GM12878 (cell line): ENCODE measurements at regions not wholly inside any gene's neighbourhood (a gene's known extent, or its start where the extent isn't known, plus 50 kb on each side); places are given as distances from the start of the nearest gene placed in this dataset.

ENCODE experiments used
- ATAC-seq: fragments of 200-7000 bp; cut with Tn5 transposase; 3 replicates; pipeline ENCODE4 v1.9.1; 2020; ENCODE audit warnings: mild to moderate bottlenecking, moderate library complexity
- BruUV-seq: library from RNA; stranded (reverse); fragments of 400-500 nt; replicated peaks from 2 replicates; lab custom pipeline; 2021; lab: Mats Ljungman, UMichigan
- CTCF ChIA-PET: fragments of 300-600 bp; sonication (Branson Sonifier 250); formaldehyde crosslinking; extraction: SDS; loops from one replicate; lab custom pipeline; 2021; ENCODE audit warnings: inconsistent platforms; lab: Yijun Ruan, JAX
- POLR2A ChIA-PET: fragments of 350-600 bp; formaldehyde crosslinking; extraction: SDS; loops from one replicate; lab custom pipeline; 2021; ENCODE audit warnings: inconsistent platforms; lab: Charles Lee
- RAD21 ChIA-PET: fragments of 300-600 bp; sonication (Branson Sonifier 250); formaldehyde crosslinking; loops from one replicate; lab custom pipeline; 2023; ENCODE audit warnings: antibody characterized with exemption; ENCODE audit not compliant: unreplicated experiment; lab: Charles Lee
- SMC1A ChIA-PET: fragments of 300-600 bp; sonication (Branson Sonifier 250); formaldehyde crosslinking; loops from one replicate; lab custom pipeline; 2023; ENCODE audit not compliant: unreplicated experiment, uncharacterized antibody; lab: Charles Lee
- DNase-seq: peaks from one replicate; pipeline ENCODE4 v3.0.0-alpha.2; 2011; ENCODE audit warnings: low read depth, low spot score
- FAIRE-seq: peaks from 3 replicates; lab custom pipeline; 2011; peaks lifted over from hg19 to GRCh38; lab: Jason Lieb, UNC
- H2AFZ ChIP-seq: 2 replicates; pipeline ENCODE4 v1.6.0; 2011; ENCODE audit warnings: low read depth, low read length, control low read depth; ENCODE audit not compliant: control insufficient read depth
- H3K27ac ChIP-seq: 2 replicates; pipeline ENCODE4 v1.5.1; 2011; ENCODE audit warnings: control low read depth; ENCODE audit not compliant: control insufficient read depth, insufficient read depth
- H3K27me3 ChIP-seq, 2 experiments: replicated peaks in 1 of 2; 2 replicates each; pipeline versions ENCODE4 v1.6.0 to v1.6.1; 2011; ENCODE audit warnings: low read length in 1 of 2; ENCODE audit not compliant: control insufficient read depth in 2 of 2, insufficient read depth in 2 of 2
- H3K36me3 ChIP-seq, 2 experiments: 2 replicates each; pipeline ENCODE4 v1.5.1; 2011; ENCODE audit warnings: low read length in 1 of 2; ENCODE audit not compliant: control insufficient read depth in 2 of 2, insufficient read depth in 2 of 2
- H3K4me1 ChIP-seq: 2 replicates; pipeline ENCODE4 v1.6.1; 2011; ENCODE audit warnings: mild to moderate bottlenecking, low read length, moderate library complexity, mixed read lengths; ENCODE audit not compliant: control insufficient read depth, insufficient read depth
- H3K4me2 ChIP-seq: 2 replicates; pipeline ENCODE4 v1.6.0; 2011; ENCODE audit warnings: control low read depth; ENCODE audit not compliant: control insufficient read depth, insufficient read depth
- H3K4me3 ChIP-seq: fragments of 200-600 bp; sonication (generic); 2 replicates; pipeline ENCODE4 v1.5.1; 2016
- H3K79me2 ChIP-seq: 2 replicates; pipeline ENCODE4 v1.6.0; 2011; ENCODE audit warnings: low read length; ENCODE audit not compliant: control insufficient read depth, insufficient read depth
- H3K9ac ChIP-seq: 2 replicates; pipeline ENCODE4 v1.8.0; 2011; ENCODE audit warnings: low read length, control low read depth, mixed read lengths; ENCODE audit not compliant: control insufficient read depth, insufficient read depth
- H3K9me3 ChIP-seq: replicated peaks from 3 replicates; pipeline ENCODE4 v1.5.1; 2011; ENCODE audit warnings: mild to moderate bottlenecking, low read length; ENCODE audit not compliant: control insufficient read depth, insufficient read depth
- H4K20me1 ChIP-seq: 2 replicates; pipeline ENCODE4 v1.6.0; 2011; ENCODE audit not compliant: control insufficient read depth, insufficient read depth
- DPF2 ChIP-seq: fragments of 450-650 bp; IDR thresholded peaks from 2 replicates; pipeline ENCODE4 v1.6.1; 2017; ENCODE audit warnings: mild to moderate bottlenecking
- EED ChIP-seq: sonication (generic); IDR thresholded peaks from 2 replicates; pipeline ENCODE4 v1.6.1; 2016; ENCODE audit warnings: antibody characterized with exemption, low read depth
- EGR1 ChIP-seq, 2 experiments: IDR thresholded peaks; 1 replicate in 1 of 2; 2 replicates in 1 of 2; pipeline ENCODE4 v1.6.1; 2011 to 2012; ENCODE audit warnings: low read depth in 2 of 2, low read length in 2 of 2, borderline replicate concordance in 1 of 2, mild to moderate bottlenecking in 1 of 2, moderate library complexity in 1 of 2
- GATAD2B ChIP-seq: fragments of 450-650 bp; conservative IDR thresholded peaks from 2 replicates; pipeline ENCODE4 v1.6.1; 2017; ENCODE audit warnings: low read depth, mild to moderate bottlenecking, moderate library complexity
- MAX ChIP-seq: IDR thresholded peaks from 2 replicates; pipeline ENCODE4 v1.6.1; 2012; ENCODE audit warnings: low read depth, low read length, improper control_type of control experiment
- NKRF ChIP-seq: fragments of 450-650 bp; conservative IDR thresholded peaks from 2 replicates; pipeline ENCODE4 v1.6.1; 2017; ENCODE audit warnings: mild to moderate bottlenecking, moderate library complexity
- NR2C2 ChIP-seq: IDR thresholded peaks from 2 replicates; pipeline ENCODE4 v1.6.1; 2011; ENCODE audit warnings: borderline replicate concordance, low read depth; ENCODE audit not compliant: control insufficient read depth, insufficient read length
- NRF1 ChIP-seq: conservative IDR thresholded peaks from 2 replicates; pipeline ENCODE4 v1.6.1; 2011; ENCODE audit warnings: mild to moderate bottlenecking, low read depth, low read length, improper control_type of control experiment
- POU2F2 ChIP-seq: IDR thresholded peaks from 3 replicates; pipeline ENCODE4 v1.6.1; 2011; ENCODE audit warnings: low read depth, mild to moderate bottlenecking, low read length, borderline replicate concordance
- RAD21 ChIP-seq: IDR thresholded peaks from 2 replicates; pipeline ENCODE4 v1.6.1; 2011; ENCODE audit warnings: mild to moderate bottlenecking, low read depth, low read length, moderate library complexity; ENCODE audit not compliant: insufficient read depth
- RB1 ChIP-seq: fragments of 450-650 bp; formaldehyde crosslinking; IDR thresholded peaks from 2 replicates; pipeline ENCODE4 v1.6.1; 2017; ENCODE audit warnings: mild to moderate bottlenecking, borderline replicate concordance
- TCF12 ChIP-seq: IDR thresholded peaks from 2 replicates; pipeline ENCODE4 v1.6.1; 2011; ENCODE audit warnings: low read depth, mild to moderate bottlenecking, low read length
- ZNF207 ChIP-seq: fragments of 450-650 bp; IDR thresholded peaks from 2 replicates; pipeline ENCODE4 v1.6.1; 2014; ENCODE audit warnings: antibody characterized with exemption, mild to moderate bottlenecking, borderline replicate concordance
- ZNF24 ChIP-seq: fragments of 450-650 bp; IDR thresholded peaks from 2 replicates; pipeline ENCODE4 v1.6.1; 2017; ENCODE audit warnings: antibody characterized with exemption, mild to moderate bottlenecking
- WGBS: methylation state at CpG from one replicate; pipeline ENCODE4 v1.1.6; 2016; ENCODE audit warnings: low lambda C conversion rate; ENCODE audit not compliant: insufficient replicate concordance, insufficient coverage; ENCODE audit errors: missing lambda C conversion rate; 5-methylcytosine and 5-hydroxymethylcytosine counted together
- in situ Hi-C: fragments of 300-500 bp; cut with MboI; formaldehyde crosslinking; loops from 9 replicates; pipeline ENCODE4 v1.14.3; 2018; ENCODE audit warnings: mixed read lengths
- intact Hi-C: fragments of 100-400 bp; cut with micrococcal nuclease; formaldehyde crosslinking; loops from one replicate; pipeline ENCODE4 v1.14.2; 2022; ENCODE audit not compliant: unreplicated experiment
- TF ChIP-seq, protein P1 (sequence below): IDR thresholded peaks from 2 replicates; pipeline ENCODE4 v1.6.1; 2011; ENCODE audit warnings: borderline replicate concordance, low read depth, mild to moderate bottlenecking, moderate library complexity, low read length; ENCODE audit not compliant: insufficient read depth, poor library complexity, severe bottlenecking
- TF ChIP-seq, protein P2 (sequence below): IDR thresholded peaks from 2 replicates; pipeline ENCODE4 v1.6.1; 2012; ENCODE audit warnings: improper control_type of control experiment, low read depth, low read length; ENCODE audit not compliant: insufficient replicate concordance

GRCh38 chr2:54372361-54372760 lies 83.8 kb upstream of the SPTBN1 start:
- Histone ChIP-seq H3K9me3 (no peaks in the 10 kb centered on the region), H3K9ac (no peak overlapping the region), H3K4me1 (no peaks in the 10 kb centered on the region), H2AFZ (no peak overlapping the region), H3K27ac (no peak overlapping the region), H3K4me2 (no peak overlapping the region), H3K36me3 (no peaks in the 10 kb centered on the region), H3K79me2 (no peaks in the 10 kb centered on the region), H4K20me1 (no peaks in the 10 kb centered on the region), H3K4me3 (no peak overlapping the region), H3K27me3 (no peaks in the 10 kb centered on the region; a peak in 1 of 4 replicates)
- ATAC-seq (no peak), FAIRE-seq (no peak), DNase-seq (no peak)
- ChIA-PET RAD21 (no interaction called here), SMC1A (interaction anchor here (0.9 kb wide), 1 partner anchor 150 kb away, joined by 4 read pairs; no protein-coding TSS in a partner anchor), POLR2A (no interaction called here), CTCF (no interaction called here)
- WGBS, result 11% methylated on average over 4 of the region's 4 CpGs
- in situ Hi-C loops (no loop called here), intact Hi-C loops (no loop called here)
- BruUV-seq, result no TSS peak
- TF ChIP-seq, protein P1, sequence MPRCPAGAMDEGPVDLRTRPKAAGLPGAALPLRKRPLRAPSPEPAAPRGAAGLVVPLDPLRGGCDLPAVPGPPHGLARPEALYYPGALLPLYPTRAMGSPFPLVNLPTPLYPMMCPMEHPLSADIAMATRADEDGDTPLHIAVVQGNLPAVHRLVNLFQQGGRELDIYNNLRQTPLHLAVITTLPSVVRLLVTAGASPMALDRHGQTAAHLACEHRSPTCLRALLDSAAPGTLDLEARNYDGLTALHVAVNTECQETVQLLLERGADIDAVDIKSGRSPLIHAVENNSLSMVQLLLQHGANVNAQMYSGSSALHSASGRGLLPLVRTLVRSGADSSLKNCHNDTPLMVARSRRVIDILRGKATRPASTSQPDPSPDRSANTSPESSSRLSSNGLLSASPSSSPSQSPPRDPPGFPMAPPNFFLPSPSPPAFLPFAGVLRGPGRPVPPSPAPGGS, result no peak
- TF ChIP-seq MAX (no peak), TCF12 (no peak), ZNF207 (no peak), NR2C2 (no peak), EED (no peak), NRF1 (no peak), GATAD2B (no peak), EGR1 (IDR thresholded peaks at IDR 0.05; ENCODE audit: borderline replicate concordance in 1 of 2, low read depth in 2 of 2, low read length in 2 of 2) (no peak), NKRF (no peak), POU2F2 (no peak), RAD21 (no peak), RB1 (no peak), DPF2 (no peak), ZNF24 (no peak)
- TF ChIP-seq, protein P2, sequence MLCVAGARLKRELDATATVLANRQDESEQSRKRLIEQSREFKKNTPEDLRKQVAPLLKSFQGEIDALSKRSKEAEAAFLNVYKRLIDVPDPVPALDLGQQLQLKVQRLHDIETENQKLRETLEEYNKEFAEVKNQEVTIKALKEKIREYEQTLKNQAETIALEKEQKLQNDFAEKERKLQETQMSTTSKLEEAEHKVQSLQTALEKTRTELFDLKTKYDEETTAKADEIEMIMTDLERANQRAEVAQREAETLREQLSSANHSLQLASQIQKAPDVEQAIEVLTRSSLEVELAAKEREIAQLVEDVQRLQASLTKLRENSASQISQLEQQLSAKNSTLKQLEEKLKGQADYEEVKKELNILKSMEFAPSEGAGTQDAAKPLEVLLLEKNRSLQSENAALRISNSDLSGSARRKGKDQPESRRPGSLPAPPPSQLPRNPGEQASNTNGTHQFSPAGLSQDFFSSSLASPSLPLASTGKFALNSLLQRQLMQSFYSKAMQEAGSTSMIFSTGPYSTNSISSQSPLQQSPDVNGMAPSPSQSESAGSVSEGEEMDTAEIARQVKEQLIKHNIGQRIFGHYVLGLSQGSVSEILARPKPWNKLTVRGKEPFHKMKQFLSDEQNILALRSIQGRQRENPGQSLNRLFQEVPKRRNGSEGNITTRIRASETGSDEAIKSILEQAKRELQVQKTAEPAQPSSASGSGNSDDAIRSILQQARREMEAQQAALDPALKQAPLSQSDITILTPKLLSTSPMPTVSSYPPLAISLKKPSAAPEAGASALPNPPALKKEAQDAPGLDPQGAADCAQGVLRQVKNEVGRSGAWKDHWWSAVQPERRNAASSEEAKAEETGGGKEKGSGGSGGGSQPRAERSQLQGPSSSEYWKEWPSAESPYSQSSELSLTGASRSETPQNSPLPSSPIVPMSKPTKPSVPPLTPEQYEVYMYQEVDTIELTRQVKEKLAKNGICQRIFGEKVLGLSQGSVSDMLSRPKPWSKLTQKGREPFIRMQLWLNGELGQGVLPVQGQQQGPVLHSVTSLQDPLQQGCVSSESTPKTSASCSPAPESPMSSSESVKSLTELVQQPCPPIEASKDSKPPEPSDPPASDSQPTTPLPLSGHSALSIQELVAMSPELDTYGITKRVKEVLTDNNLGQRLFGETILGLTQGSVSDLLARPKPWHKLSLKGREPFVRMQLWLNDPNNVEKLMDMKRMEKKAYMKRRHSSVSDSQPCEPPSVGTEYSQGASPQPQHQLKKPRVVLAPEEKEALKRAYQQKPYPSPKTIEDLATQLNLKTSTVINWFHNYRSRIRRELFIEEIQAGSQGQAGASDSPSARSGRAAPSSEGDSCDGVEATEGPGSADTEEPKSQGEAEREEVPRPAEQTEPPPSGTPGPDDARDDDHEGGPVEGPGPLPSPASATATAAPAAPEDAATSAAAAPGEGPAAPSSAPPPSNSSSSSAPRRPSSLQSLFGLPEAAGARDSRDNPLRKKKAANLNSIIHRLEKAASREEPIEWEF, result no peak
